DND-41 (cell line): ENCODE measurements at regions not wholly inside any gene's neighbourhood (a gene's known extent, or its start where the extent isn't known, plus 50 kb on each side); places are given as distances from the start of the nearest gene placed in this dataset.

Experiments used
- ATAC-seq: fragments of 200-7000 bp; cut with Tn5 transposase; 3 replicates; pipeline ENCODE4 v1.9.1; 2021; ENCODE audit warnings: low read depth; ENCODE audit not compliant: insufficient read depth
- DNase-seq: peaks from one replicate; pipeline ENCODE4 v3.0.0-alpha.2; 2020
- H2AFZ ChIP-seq: 2 replicates; pipeline ENCODE4 v1.6.0; 2012; ENCODE audit warnings: low read depth, low read length
- H3K27ac ChIP-seq: 2 replicates; pipeline ENCODE4 v1.5.1; 2012; ENCODE audit warnings: low read length, inconsistent platforms
- H3K27me3 ChIP-seq: fragments of 200-600 bp; sonication (generic); 2 replicates; pipeline ENCODE4 v1.6.0; 2012; ENCODE audit warnings: low read length, mild to moderate bottlenecking, inconsistent platforms; ENCODE audit not compliant: insufficient read depth, poor library complexity
- H3K36me3 ChIP-seq: 2 replicates; pipeline ENCODE4 v1.5.1; 2012; ENCODE audit warnings: low read length, inconsistent platforms; ENCODE audit not compliant: insufficient read depth
- H3K4me1 ChIP-seq: 2 replicates; pipeline ENCODE4 v1.5.1; 2012; ENCODE audit warnings: mild to moderate bottlenecking, low read length; ENCODE audit not compliant: insufficient read depth
- H3K4me2 ChIP-seq: 2 replicates; pipeline ENCODE4 v1.6.0; 2012; ENCODE audit warnings: mild to moderate bottlenecking, moderate library complexity, low read length, inconsistent platforms; ENCODE audit not compliant: insufficient read depth
- H3K4me3 ChIP-seq, 2 experiments: fragments of 200-600 bp in 1 of 2; shearing (Covaris generic) in 1 of 2; 2 replicates each; pipeline ENCODE4 v1.5.1; 2012 to 2016; ENCODE audit warnings: inconsistent platforms in 2 of 2, low read length in 2 of 2, mild to moderate bottlenecking in 2 of 2, low read depth in 1 of 2, moderate library complexity in 1 of 2
- H3K79me2 ChIP-seq: 2 replicates; pipeline ENCODE4 v1.6.0; 2012; ENCODE audit warnings: low read length, inconsistent platforms; ENCODE audit not compliant: insufficient read depth
- H3K9ac ChIP-seq: 2 replicates; pipeline ENCODE4 v1.6.0; 2012; ENCODE audit warnings: low read depth, mild to moderate bottlenecking, inconsistent platforms, low read length, moderate library complexity
- H3K9me3 ChIP-seq: 2 replicates; pipeline ENCODE4 v1.5.1; 2012; ENCODE audit warnings: low read length, moderate library complexity, mild to moderate bottlenecking, inconsistent platforms; ENCODE audit not compliant: insufficient read depth, severe bottlenecking
- H4K20me1 ChIP-seq: 2 replicates; pipeline ENCODE4 v1.6.0; 2012; ENCODE audit warnings: low read length; ENCODE audit not compliant: insufficient read depth
- CTCF ChIP-seq: IDR thresholded peaks from 2 replicates; pipeline ENCODE4 v1.5.1; 2012; ENCODE audit warnings: borderline replicate concordance, low read length, moderate library complexity, mild to moderate bottlenecking; ENCODE audit not compliant: poor library complexity, severe bottlenecking; ENCODE audit errors: extremely low read depth
- EZH2 ChIP-seq: IDR thresholded peaks from 3 replicates; pipeline ENCODE4 v1.6.1; 2012; ENCODE audit warnings: borderline replicate concordance, low read depth, mild to moderate bottlenecking, moderate library complexity, low read length, inconsistent platforms; ENCODE audit not compliant: severe bottlenecking

- Histone ChIP-seq H3K36me3 (no peaks in the 10 kb centered on the region), H3K4me2 (no peak overlapping the region), H3K27ac (no peak overlapping the region), H3K9ac (no peak overlapping the region), H3K4me3 (no peak overlapping the region), H3K9me3 (no peaks in the 10 kb centered on the region), H3K4me1 (no peaks in the 10 kb centered on the region), H4K20me1 (no peaks in the 10 kb centered on the region), H3K79me2 (no peaks in the 10 kb centered on the region), H3K27me3 (no peaks in the 10 kb centered on the region), H2AFZ (no peak overlapping the region)
- no peak for TF ChIP-seq CTCF
- TF ChIP-seq EZH2, result no peak
- ATAC-seq, result no peak
- DNase-seq, result no peak
Measured at GRCh38 chr1:198443365-198444233, 96.9 kb downstream of the ATP6V1G3 start.

- Histone ChIP-seq H4K20me1 (no peaks in the 10 kb centered on the region), H3K4me2 (no peak overlapping the region), H3K27ac (no peak overlapping the region), H3K9me3 (no peaks in the 10 kb centered on the region), H3K4me1 (no peaks in the 10 kb centered on the region), H2AFZ (no peak overlapping the region), H3K4me3 (no peak overlapping the region), H3K9ac (no peak overlapping the region), H3K27me3 (no peaks in the 10 kb centered on the region), H3K79me2 (no peaks in the 10 kb centered on the region), H3K36me3 (no peaks in the 10 kb centered on the region)
- DNase-seq (no peak), ATAC-seq (no peak)
- TF ChIP-seq EZH2, result no peak
- TF ChIP-seq CTCF, result no peak
Measured at GRCh38 chr1:198440842-198441241, 99.6 kb downstream of the ATP6V1G3 start.

- Histone ChIP-seq H3K9me3 (no peaks in the 10 kb centered on the region), H3K4me1 (no peaks in the 10 kb centered on the region), H3K4me2 (no peak overlapping the region), H3K27me3 (no peaks in the 10 kb centered on the region), H3K27ac (no peak overlapping the region), H4K20me1 (no peaks in the 10 kb centered on the region), H3K4me3 (no peak overlapping the region), H3K79me2 (no peaks in the 10 kb centered on the region), H3K9ac (no peak overlapping the region), H2AFZ (no peak overlapping the region), H3K36me3 (no peaks in the 10 kb centered on the region)
- no peak for DNase-seq
- TF ChIP-seq CTCF (no peak), EZH2 (no peak)
- no peak for ATAC-seq
Measured at GRCh38 chr1:198437332-198437731, 103.1 kb downstream of the ATP6V1G3 start.

- TF ChIP-seq EZH2, result no peak
- no peak for TF ChIP-seq CTCF
- Histone ChIP-seq H2AFZ (no peak overlapping the region), H3K9ac (no peak overlapping the region), H3K9me3 (no peaks in the 10 kb centered on the region), H3K27ac (no peak overlapping the region), H3K36me3 (no peaks in the 10 kb centered on the region), H3K4me3 (no peak overlapping the region), H3K27me3 (no peaks in the 10 kb centered on the region), H3K4me2 (no peak overlapping the region), H3K79me2 (no peaks in the 10 kb centered on the region), H3K4me1 (no peaks in the 10 kb centered on the region), H4K20me1 (no peaks in the 10 kb centered on the region)
- DNase-seq (no peak), ATAC-seq (no peak)
Measured at GRCh38 chr1:198436276-198436675, 104.2 kb downstream of the ATP6V1G3 start.
